GM12891 (cell line): ENCODE measurements at regions not wholly inside any gene's neighbourhood (a gene's known extent, or its start where the extent isn't known, plus 50 kb on each side); places are given as distances from the start of the nearest gene placed in this dataset.

Experiments used
- DNase-seq: peaks from one replicate; pipeline ENCODE4 v3.0.0; 2011; ENCODE audit warnings: low spot score; ENCODE audit not compliant: insufficient read length
- FAIRE-seq: peaks from 2 replicates; lab custom pipeline; 2011; peaks lifted over from hg19 to GRCh38; lab: Jason Lieb, UNC
- PAX5 ChIP-seq: IDR thresholded peaks from 2 replicates; pipeline ENCODE4 v1.6.1; 2011; ENCODE audit warnings: low read length, moderate library complexity, mild to moderate bottlenecking; ENCODE audit not compliant: insufficient read depth, severe bottlenecking
- POLR2A ChIP-seq: IDR thresholded peaks from 2 replicates; pipeline ENCODE4 v1.6.1; 2011; ENCODE audit warnings: low read depth, low read length, control low read depth
- POLR2AphosphoS5 ChIP-seq: IDR thresholded peaks from 2 replicates; pipeline ENCODE4 v1.6.1; 2011; ENCODE audit warnings: low read depth, low read length, control low read depth
- POU2F2 ChIP-seq: IDR thresholded peaks from 2 replicates; pipeline ENCODE4 v1.6.1; 2011; ENCODE audit warnings: low read depth, mild to moderate bottlenecking, control low read depth, low read length, moderate library complexity
- SPI1 ChIP-seq: IDR thresholded peaks from 2 replicates; pipeline ENCODE4 v1.6.1; 2011; ENCODE audit warnings: low read depth, low read length, control low read depth
- TAF1 ChIP-seq: IDR thresholded peaks from 2 replicates; pipeline ENCODE4 v1.6.1; 2011; ENCODE audit warnings: low read depth, low read length, control low read depth

DNA sequence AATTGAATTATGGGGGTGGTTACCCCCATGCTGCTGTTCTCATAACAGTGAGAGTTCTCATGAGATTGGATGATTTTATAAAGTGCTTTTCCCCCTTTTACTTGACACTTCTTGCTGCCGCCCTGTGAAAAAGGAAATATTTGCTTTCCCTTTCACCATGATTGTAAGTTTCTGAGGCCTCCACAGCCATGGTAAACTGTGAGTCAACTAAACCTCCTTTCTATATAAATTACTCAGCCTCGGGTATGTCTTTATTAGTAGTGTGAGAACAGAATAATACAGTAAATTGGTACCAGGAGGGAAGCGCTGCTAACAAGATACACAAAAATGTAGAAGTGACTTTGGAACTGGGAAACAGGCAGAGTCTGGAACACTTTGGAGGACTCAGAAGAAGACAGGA, 1070.8 kb downstream of the FAM133A start:
- TF ChIP-seq TAF1, result no peak
- no peak for TF ChIP-seq POU2F2
- no peak for TF ChIP-seq SPI1
- TF ChIP-seq POLR2AphosphoS5, result no peak
- no peak for TF ChIP-seq POLR2A
- no peak for TF ChIP-seq PAX5
- no peak for DNase-seq
- FAIRE-seq, result no peak

DNA sequence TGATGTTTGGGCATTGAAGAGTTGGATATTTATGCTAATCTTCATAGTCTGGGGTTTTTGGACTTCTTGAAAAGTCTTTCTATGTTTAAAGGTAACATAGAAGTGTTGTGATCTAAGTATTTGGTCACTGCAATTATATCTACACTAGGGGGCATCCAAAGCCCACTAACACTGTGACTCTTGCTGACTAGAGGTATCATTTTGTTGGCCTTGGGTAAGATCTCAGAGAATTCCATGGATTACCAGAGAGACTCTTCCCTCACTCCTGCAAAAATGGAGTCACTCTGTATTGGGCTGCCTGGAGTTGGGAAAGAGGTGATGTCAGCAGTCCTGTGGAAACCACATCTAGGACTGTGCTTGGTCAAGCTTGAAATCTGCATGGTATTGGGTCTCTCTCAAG, 1077.6 kb downstream of the FAM133A start:
- TF ChIP-seq TAF1 (no peak), SPI1 (no peak), POU2F2 (no peak), PAX5 (no peak), POLR2AphosphoS5 (no peak), POLR2A (no peak)
- FAIRE-seq (no peak), DNase-seq (no peak)

DNA sequence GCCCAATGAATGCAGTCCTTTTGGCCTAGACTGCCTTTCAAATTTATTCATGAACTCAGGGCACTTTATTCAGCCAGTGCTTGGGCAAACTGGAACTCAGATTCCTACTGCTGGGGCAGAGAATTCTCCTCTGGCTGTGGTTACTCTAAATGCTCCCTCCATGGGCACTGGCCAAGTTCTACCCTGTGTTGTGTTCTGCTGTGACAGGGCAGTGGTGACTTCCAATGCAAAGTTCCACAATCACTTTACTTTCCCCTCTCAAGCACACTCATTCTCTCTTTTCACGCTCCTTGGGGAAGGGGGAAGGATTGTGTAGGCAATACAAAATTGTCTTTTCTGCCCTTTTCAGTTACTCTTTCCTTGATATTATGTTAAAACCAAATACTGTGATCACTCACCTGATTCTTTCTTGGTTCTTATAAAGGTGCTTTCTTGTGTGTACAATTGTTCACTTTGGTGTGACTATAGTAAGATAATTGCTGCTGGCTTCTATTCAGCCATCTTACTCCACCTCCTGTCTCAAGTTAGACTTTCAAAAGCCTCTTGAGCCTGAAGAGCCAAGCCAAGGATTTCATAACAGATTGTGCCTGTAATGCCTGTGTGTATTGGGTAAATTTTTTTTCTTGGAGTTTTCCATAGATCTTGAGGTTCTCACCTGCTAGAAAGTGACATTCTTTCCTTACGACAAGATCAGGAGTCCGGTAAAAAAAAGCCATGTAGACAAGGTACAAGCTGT, 1078.6 kb downstream of the FAM133A start:
- no peak for TF ChIP-seq POU2F2
- TF ChIP-seq SPI1, result no peak
- no peak for TF ChIP-seq PAX5

DNA sequence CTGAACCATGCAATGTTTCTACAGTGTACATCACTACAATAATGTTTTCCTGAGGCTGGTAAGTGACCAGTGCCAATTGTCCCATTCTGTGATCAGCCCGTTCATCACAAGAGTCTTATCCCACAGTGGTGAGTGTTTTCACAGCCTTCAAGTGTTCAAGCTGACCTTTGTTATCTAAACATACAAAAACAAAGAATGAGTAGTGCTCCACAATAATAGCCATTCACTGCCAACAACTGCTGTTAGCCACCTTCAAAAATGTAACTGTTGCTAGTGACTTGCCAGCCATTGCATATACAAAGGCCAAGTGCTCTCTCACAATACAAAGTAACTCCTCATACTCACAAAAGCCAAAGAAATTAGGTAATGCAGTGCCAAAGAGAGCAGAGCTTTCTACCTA, 1084.1 kb downstream of the FAM133A start:
- FAIRE-seq, result no peak

More for the DNA sequence above, 1078.6 kb downstream of the FAM133A start:
- FAIRE-seq, result no peak
- DNase-seq, result no peak

DNA sequence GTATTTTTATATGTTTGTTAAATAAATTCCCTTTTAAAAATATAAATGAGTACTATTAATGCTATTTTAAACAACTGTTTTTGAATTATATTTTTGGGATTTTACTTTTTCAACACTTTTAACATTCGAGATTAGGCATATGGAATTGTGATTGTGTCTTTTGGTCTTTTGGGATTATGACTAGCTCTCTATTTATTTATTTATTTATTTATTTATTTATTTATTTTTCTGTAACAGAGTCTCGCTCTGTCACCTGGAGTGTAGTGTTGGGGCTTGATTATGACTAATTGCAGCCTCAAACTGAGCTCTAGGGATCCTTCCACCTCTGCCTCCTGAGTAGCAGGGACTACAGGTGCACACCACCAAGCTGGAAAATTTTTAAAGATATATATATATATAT, 1101.6 kb downstream of the FAM133A start:
- TF ChIP-seq POLR2A (no peak), PAX5 (no peak), POU2F2 (no peak), SPI1 (no peak)
- DNase-seq (no peak), FAIRE-seq (no peak)

More for the DNA sequence above, 1084.1 kb downstream of the FAM133A start:
- TF ChIP-seq TAF1 (no peak), SPI1 (no peak), POU2F2 (no peak), POLR2A (no peak), POLR2AphosphoS5 (no peak), PAX5 (no peak)
- DNase-seq, result no peak

DNA sequence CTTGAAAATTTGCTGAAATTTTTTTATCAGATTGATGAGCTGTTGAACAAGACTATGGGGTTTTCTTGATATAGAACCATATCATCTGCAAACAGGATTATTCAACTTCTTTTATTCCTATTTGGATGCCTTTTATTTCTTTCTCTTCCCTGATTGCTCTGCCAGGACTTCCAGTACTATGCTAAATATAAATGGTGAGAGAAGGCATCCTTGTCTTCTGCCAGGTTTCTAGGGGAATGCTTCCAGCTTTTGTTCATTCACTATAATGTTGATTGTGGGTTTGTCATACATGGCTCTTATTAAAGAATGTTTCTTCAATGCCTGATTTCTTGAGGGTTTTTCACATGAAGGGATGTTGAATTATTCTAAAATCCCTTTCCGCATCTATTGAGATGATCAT, 1139.5 kb downstream of the FAM133A start:
- FAIRE-seq, result no peak
- no peak for DNase-seq
- no peak for TF ChIP-seq TAF1
- TF ChIP-seq PAX5, result no peak
- no peak for TF ChIP-seq POLR2AphosphoS5
- no peak for TF ChIP-seq SPI1

DNA sequence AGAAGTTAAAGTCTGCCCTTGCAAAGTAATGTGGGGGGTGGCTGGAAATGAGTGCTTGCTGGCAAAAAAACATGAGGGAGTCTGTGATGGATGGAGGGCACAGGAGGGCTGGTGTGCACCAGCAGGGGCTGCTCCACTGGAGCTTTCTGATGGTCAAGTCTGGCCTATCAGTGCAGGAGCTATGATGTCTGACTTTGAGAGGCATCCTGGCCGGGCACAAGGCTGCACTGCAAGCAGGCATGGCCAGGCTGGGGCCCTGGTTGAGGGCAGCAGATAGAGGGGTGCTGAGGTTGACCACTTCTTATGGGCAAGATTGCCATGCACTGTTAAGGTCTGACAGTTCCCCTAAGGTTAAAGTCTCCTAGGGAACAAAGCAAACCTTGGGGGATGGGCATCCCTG, 1140.2 kb downstream of the FAM133A start:
- no peak for FAIRE-seq
- DNase-seq, result no peak
- TF ChIP-seq PAX5 (no peak), POLR2A (no peak), POLR2AphosphoS5 (no peak), TAF1 (no peak), SPI1 (no peak), POU2F2 (no peak)

DNA sequence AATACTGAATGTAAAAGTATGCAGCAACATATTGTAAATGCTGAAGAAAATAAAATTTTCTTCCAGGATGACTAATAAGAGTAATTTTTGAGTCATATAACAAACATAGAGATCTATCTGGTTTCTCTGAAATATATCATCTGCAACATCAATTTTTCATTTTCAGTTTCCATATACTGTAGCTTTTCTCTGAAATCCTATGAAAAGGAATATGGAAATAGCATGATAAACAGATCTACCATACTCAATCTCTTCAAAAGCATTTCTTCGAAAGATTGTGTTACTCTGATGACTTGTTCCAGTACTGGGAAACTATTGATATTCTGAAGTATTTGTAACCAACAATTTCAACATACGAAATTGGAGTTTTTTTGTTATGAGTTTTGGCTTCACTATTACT, 1156.7 kb downstream of the FAM133A start:
- TF ChIP-seq POLR2A (no peak), SPI1 (no peak), POLR2AphosphoS5 (no peak), TAF1 (no peak)
- FAIRE-seq, result no peak
- no peak for DNase-seq

DNA sequence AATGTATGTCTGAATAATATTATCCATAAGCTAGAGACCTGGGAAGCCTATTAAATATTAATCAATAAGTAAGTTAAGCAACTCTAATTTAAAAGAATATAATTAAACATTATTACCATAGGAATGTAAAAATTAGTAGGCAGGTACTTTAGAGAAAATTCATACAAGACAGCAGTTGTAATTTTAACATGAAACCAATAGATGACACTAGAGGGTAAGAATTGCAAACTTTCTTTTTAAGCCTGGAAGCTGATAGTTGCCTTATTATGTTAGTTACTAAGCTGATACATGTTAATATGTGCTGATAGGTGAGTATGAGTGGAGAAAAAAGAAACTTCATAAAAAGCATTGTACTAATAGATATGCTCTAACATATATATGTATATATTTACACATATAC, 1157.4 kb downstream of the FAM133A start:
- TF ChIP-seq POLR2AphosphoS5 (no peak), POLR2A (no peak), TAF1 (no peak), POU2F2 (no peak), SPI1 (no peak)
- DNase-seq (no peak), FAIRE-seq (no peak)

DNA sequence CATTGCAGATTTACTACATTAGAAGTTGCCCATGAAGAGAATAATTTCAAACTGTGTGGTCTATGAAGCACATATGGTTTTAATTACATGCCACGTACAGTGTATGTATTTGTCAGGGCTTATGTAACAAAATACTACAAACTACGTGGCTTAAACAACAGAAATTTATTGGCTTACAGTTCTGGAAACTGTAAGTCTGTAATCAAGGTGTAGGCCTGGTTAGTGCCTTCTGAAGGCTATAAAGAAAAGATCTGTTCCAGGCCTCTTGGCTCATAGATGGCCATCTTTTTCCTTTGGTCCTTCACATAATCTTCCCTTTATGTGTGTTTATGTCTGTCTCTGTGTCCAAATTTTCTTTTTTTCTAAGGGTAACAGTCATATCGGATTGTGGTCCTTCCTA, 1160.2 kb downstream of the FAM133A start:
- TF ChIP-seq POU2F2 (no peak), PAX5 (no peak), TAF1 (no peak), POLR2AphosphoS5 (no peak), POLR2A (no peak), SPI1 (no peak)
- DNase-seq, result no peak
- FAIRE-seq, result no peak
